Adipocyte (in vitro differentiated cells): ENCODE measurements at regions not wholly inside any gene's neighbourhood (a gene's known extent, or its start where the extent isn't known, plus 50 kb on each side); places are given as distances from the start of the nearest gene placed in this dataset.
"Not testable (repeated sequence)": the region's sequence is repeated elsewhere in the genome, so short reads cannot be mapped to it uniquely, and the experiment has no call there.

Experiments used
- DNase-seq: peaks from one replicate; pipeline ENCODE4 v3.0.0-alpha.2; 2015; ENCODE audit warnings: low read depth
- H3K27me3 ChIP-seq: replicated peaks from 2 replicates; pipeline ENCODE4 v1.7.0; 2013; ENCODE audit warnings: mild to moderate bottlenecking, low read length, moderate library complexity; ENCODE audit not compliant: control insufficient read depth, insufficient read depth
- H3K36me3 ChIP-seq: 2 replicates; pipeline ENCODE4 v1.7.0; 2013; ENCODE audit warnings: low read length, mild to moderate bottlenecking, moderate library complexity; ENCODE audit not compliant: control insufficient read depth, insufficient read depth, severe bottlenecking
- H3K4me1 ChIP-seq: 2 replicates; pipeline ENCODE4 v1.7.0; 2013; ENCODE audit warnings: mild to moderate bottlenecking, low read length, moderate library complexity; ENCODE audit not compliant: control insufficient read depth, insufficient read depth
- H3K4me3 ChIP-seq: 2 replicates; pipeline ENCODE4 v1.7.0; 2013; ENCODE audit warnings: mild to moderate bottlenecking, low read length, moderate library complexity
- H3K9ac ChIP-seq: 2 replicates; pipeline ENCODE4 v1.7.0; 2013; ENCODE audit warnings: mild to moderate bottlenecking, low read length, moderate library complexity
- H3K9me3 ChIP-seq: 2 replicates; pipeline ENCODE4 v1.7.0; 2013; ENCODE audit warnings: mild to moderate bottlenecking, low read length, moderate library complexity; ENCODE audit not compliant: control insufficient read depth

GRCh38 chr4:187714957-187715356, 280.6 kb upstream of the ZFP42 start:
- H3K9me3 ChIP-seq = no peaks in the 10 kb centered on the region
- no peaks in the 10 kb centered on the region for H3K27me3 ChIP-seq
- no peak overlapping the region for H3K9ac ChIP-seq
- no peaks in the 10 kb centered on the region for H3K36me3 ChIP-seq
- no peak for DNase-seq
- no peaks in the 10 kb centered on the region for H3K4me1 ChIP-seq
- H3K4me3 ChIP-seq = no peak overlapping the region

- no peak overlapping the region for H3K9ac ChIP-seq
- H3K4me1 ChIP-seq = no peaks in the 10 kb centered on the region
- H3K4me3 ChIP-seq = no peak overlapping the region
- no peaks in the 10 kb centered on the region for H3K27me3 ChIP-seq
- no peaks in the 10 kb centered on the region for H3K36me3 ChIP-seq
- DNase-seq = peak; percentile 35
- H3K9me3 ChIP-seq = no peaks in the 10 kb centered on the region
Observed at GRCh38 chr4:187715466-187715865, 280.1 kb upstream of the ZFP42 start.

GRCh38 chr4:187724456-187724855, 271.1 kb upstream of the ZFP42 start:
- no peaks in the 10 kb centered on the region for H3K9me3 ChIP-seq
- H3K27me3 ChIP-seq = no peaks in the 10 kb centered on the region
- H3K9ac ChIP-seq = no peak overlapping the region
- H3K4me3 ChIP-seq = no peak overlapping the region
- H3K36me3 ChIP-seq = no peaks in the 10 kb centered on the region
- no peaks in the 10 kb centered on the region for H3K4me1 ChIP-seq
- no peak for DNase-seq

DNA sequence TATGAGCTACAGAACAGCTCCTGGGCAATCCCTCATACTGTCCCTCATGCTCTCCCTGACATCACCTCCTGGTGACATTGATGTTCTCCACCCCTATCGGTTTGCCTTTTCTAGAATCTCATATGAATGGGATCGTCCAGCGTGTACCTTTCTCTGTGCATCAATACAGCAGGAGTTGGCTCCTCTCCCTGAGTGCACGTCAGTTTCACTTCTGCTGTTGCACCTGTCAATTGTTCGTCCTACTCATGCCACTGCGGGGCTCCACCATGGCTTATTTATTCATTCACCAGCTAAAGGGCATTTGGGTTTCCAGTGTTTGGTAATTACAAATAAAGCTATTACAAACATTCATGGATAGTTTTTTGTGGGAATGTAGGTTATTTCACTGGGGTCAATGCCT, 269.1 kb upstream of the ZFP42 start:
- no peak overlapping the region for H3K9ac ChIP-seq
- no peak overlapping the region for H3K4me3 ChIP-seq
- no peaks in the 10 kb centered on the region for H3K4me1 ChIP-seq
- DNase-seq = no peak
- no peaks in the 10 kb centered on the region for H3K36me3 ChIP-seq
- no peaks in the 10 kb centered on the region for H3K27me3 ChIP-seq
- H3K9me3 ChIP-seq = peaks cover 6% of the 10 kb centered on the region

- H3K9me3 ChIP-seq = peaks cover 12% of the 10 kb centered on the region
- H3K9ac ChIP-seq = no peak overlapping the region
- peak; percentile 10 for DNase-seq
- H3K36me3 ChIP-seq = no peaks in the 10 kb centered on the region
- no peak overlapping the region for H3K4me3 ChIP-seq
- no peaks in the 10 kb centered on the region for H3K27me3 ChIP-seq
- H3K4me1 ChIP-seq = no peaks in the 10 kb centered on the region
Observed at GRCh38 chr4:187732524-187732923, 263.0 kb upstream of the ZFP42 start.

- no peaks in the 10 kb centered on the region for H3K4me1 ChIP-seq
- no peak for DNase-seq
- no peaks in the 10 kb centered on the region for H3K27me3 ChIP-seq
- no peaks in the 10 kb centered on the region for H3K36me3 ChIP-seq
- peaks cover 28% of the 10 kb centered on the region for H3K9me3 ChIP-seq
- H3K4me3 ChIP-seq = no peak overlapping the region
- no peak overlapping the region for H3K9ac ChIP-seq
Observed at GRCh38 chr4:187739771-187740170, 255.8 kb upstream of the ZFP42 start.

DNA sequence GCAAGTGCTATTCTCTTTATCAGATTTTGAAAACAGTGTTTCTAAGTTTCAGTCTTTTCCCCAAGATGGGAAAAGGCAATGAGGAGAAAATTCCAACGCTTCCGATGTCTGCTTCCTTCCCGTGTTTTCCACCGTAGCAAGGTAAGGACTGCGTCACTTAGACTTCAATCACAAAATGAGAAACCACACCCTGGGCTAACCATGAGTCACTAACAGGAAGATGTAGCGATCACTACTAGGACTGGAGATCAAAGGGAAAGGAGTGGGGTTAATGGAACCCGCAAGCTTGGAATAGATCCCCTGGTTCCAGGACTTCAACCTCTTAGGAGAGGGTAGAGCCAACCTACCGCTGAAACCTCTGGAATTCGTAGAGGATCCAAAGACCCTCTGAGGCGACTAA, 250.7 kb upstream of the ZFP42 start:
- Histone ChIP-seq H3K9me3 (peaks cover 10% of the 10 kb centered on the region), H3K27me3 (no peaks in the 10 kb centered on the region), H3K36me3 (no peaks in the 10 kb centered on the region), H3K4me1 (no peaks in the 10 kb centered on the region), H3K9ac (no peak overlapping the region), H3K4me3 (no peak overlapping the region)
- no peak for DNase-seq

GRCh38 chr4:187750652-187751051, 244.9 kb upstream of the ZFP42 start:
- not testable (repeated sequence) for DNase-seq, H3K9me3 ChIP-seq, H3K4me1 ChIP-seq, H3K36me3 ChIP-seq, H3K27me3 ChIP-seq, H3K9ac ChIP-seq, H3K4me3 ChIP-seq

DNA sequence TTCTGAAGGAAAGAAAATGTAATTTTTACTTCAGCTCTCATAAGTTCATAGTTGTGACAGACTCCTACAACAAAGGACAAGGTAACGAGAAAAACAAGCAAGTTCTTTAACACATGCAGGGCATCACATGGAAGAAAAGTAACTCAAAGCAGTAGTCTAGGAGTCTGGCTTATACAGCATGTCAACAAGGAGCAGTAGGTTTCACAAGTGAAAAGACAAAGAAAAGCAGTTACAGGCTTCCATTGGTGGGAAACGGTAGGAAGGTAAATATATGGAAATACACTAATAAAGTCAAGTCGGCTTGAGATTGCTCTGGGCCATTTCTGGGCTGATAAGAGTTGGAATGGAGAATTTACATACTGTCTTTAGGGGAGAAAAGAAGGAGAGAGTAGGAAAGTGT, 228.4 kb upstream of the ZFP42 start:
- H3K9ac ChIP-seq = no peak overlapping the region
- no peak overlapping the region for H3K4me3 ChIP-seq
- no peak for DNase-seq
- H3K4me1 ChIP-seq = no peaks in the 10 kb centered on the region
- H3K27me3 ChIP-seq = no peaks in the 10 kb centered on the region
- H3K36me3 ChIP-seq = no peaks in the 10 kb centered on the region
- H3K9me3 ChIP-seq = no peaks in the 10 kb centered on the region

- no peaks in the 10 kb centered on the region for H3K4me1 ChIP-seq
- no peak for DNase-seq
Observed at GRCh38 chr4:187767687-187768086, 227.9 kb upstream of the ZFP42 start.

GRCh38 chr4:187770345-187770744, 225.2 kb upstream of the ZFP42 start:
- DNase-seq = no peak
- Histone ChIP-seq H3K4me1 (no peaks in the 10 kb centered on the region), H3K9ac (no peak overlapping the region)

More at GRCh38 chr4:187767687-187768086, 227.9 kb upstream of the ZFP42 start:
- Histone ChIP-seq H3K9me3 (no peaks in the 10 kb centered on the region), H3K36me3 (no peaks in the 10 kb centered on the region), H3K4me3 (no peak overlapping the region), H3K9ac (no peak overlapping the region), H3K27me3 (no peaks in the 10 kb centered on the region)

GRCh38 chr4:187777954-187778353, 217.6 kb upstream of the ZFP42 start:
- Histone ChIP-seq H3K36me3 (no peaks in the 10 kb centered on the region), H3K4me3 (no peak overlapping the region), H3K9ac (no peak overlapping the region), H3K4me1 (no peaks in the 10 kb centered on the region), H3K9me3 (no peaks in the 10 kb centered on the region), H3K27me3 (no peaks in the 10 kb centered on the region)
- DNase-seq = no peak

More at GRCh38 chr4:187770345-187770744, 225.2 kb upstream of the ZFP42 start:
- H3K27me3 ChIP-seq = no peaks in the 10 kb centered on the region
- H3K4me3 ChIP-seq = no peak overlapping the region
- no peaks in the 10 kb centered on the region for H3K9me3 ChIP-seq
- H3K36me3 ChIP-seq = no peaks in the 10 kb centered on the region
